BLaER1 treated with 17β-estradiol and CSF1 and Interleukin-3, amounts not matched to agents 10 nM and 100 nM (cell line): ENCODE measurements at regions not wholly inside any gene's neighbourhood (a gene's known extent, or its start where the extent isn't known, plus 50 kb on each side); places are given as distances from the start of the nearest gene placed in this dataset.

ENCODE experiments used
- H3K27ac ChIP-seq, 11 experiments: shearing (Covaris generic); formaldehyde crosslinking; 2 replicates each; pipeline ENCODE4 v1.8.1; 2022
- H3K27me3 ChIP-seq, 11 experiments: shearing (Covaris generic); formaldehyde crosslinking; 2 replicates each; pipeline ENCODE4 v1.8.1; 2022
- H3K36me3 ChIP-seq, 11 experiments: shearing (Covaris generic); formaldehyde crosslinking; 2 replicates each; pipeline ENCODE4 v1.8.1; 2022
- H3K4me1 ChIP-seq, 10 experiments: shearing (Covaris generic); formaldehyde crosslinking; 2 replicates each; pipeline ENCODE4 v1.8.1; 2022
- H3K4me2 ChIP-seq, 11 experiments: shearing (Covaris generic); formaldehyde crosslinking; 2 replicates each; pipeline ENCODE4 v1.8.1; 2022
- H3K4me3 ChIP-seq, 10 experiments: shearing (Covaris generic); formaldehyde crosslinking; 2 replicates each; pipeline ENCODE4 v1.8.1; 2022
- H3K9ac ChIP-seq, 11 experiments: shearing (Covaris generic); formaldehyde crosslinking; 2 replicates each; pipeline ENCODE4 v1.8.1; 2022
- H3K9me3 ChIP-seq, 11 experiments: shearing (Covaris generic); formaldehyde crosslinking; replicated peaks in 1 of 11; 2 replicates each; pipeline ENCODE4 v1.8.1; 2022
- H4K20me1 ChIP-seq, 11 experiments: shearing (Covaris generic); formaldehyde crosslinking; 2 replicates each; pipeline ENCODE4 v1.8.1; 2022
- Cebpa-rat ChIP-seq, 11 experiments: shearing (Covaris generic); IDR thresholded peaks; 2 replicates each; pipeline ENCODE4 v1.8.1; 2022

GRCh38 chr2:74070991-74071390 lies 76.7 kb downstream of the BOLA3 start:
- Histone ChIP-seq H4K20me1 (peaks cover 13 to 100% (median 78%) of the 10 kb centered on the region in 11 experiments; a peak in 18 of 22 replicates), H3K9me3 (peaks cover 3 to 23% (median 12%) of the 10 kb centered on the region in 11 experiments; a peak in 16 of 22 replicates), H3K27me3 (no peaks in the 10 kb centered on the region), H3K36me3 (peaks cover 72 to 98% (median 84%) of the 10 kb centered on the region in 11 experiments), H3K9ac (no peak overlapping the region), H3K4me3 (no peak overlapping the region), H3K4me1 (peaks cover 7 to 36% (median 28%) of the 10 kb centered on the region in 10 experiments; a peak in 17 of 20 replicates), H3K4me2 (peak overlapping the region in 5 of 11 experiments; percentile 1 to 53 (median 36); a peak in 5 of 22 replicates), H3K27ac (peak overlapping the region in 4 of 11 experiments; percentile 3 to 63 (median 36); a peak in 4 of 22 replicates)
- TF ChIP-seq Cebpa-rat (IDR thresholded peaks at IDR 0.05) = no peak

DNA sequence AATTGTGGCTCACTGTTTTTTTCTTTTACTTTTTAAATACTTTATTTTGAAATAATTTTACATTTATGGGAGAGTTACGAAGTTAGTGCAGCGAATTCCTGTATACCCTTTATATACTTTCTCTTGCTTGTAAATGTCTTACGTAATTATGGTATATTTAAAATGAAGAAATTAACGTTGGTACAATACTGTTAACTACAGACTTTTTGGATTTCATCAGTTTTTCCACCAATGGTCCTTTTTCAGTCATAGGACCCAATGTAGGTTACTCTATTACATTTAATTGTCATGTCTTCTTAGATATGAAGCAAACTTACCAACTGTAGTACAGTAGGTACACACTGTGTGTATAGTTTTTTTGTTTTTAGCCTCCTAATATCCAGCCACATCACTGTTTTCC lies 76.3 kb downstream of the BOLA3 start:
- no peak for TF ChIP-seq Cebpa-rat (IDR thresholded peaks at IDR 0.05)
- Histone ChIP-seq H3K9me3 (peaks cover 3 to 23% (median 12%) of the 10 kb centered on the region in 11 experiments; a peak in 16 of 22 replicates), H3K9ac (no peak overlapping the region), H3K27me3 (no peaks in the 10 kb centered on the region), H3K4me3 (no peak overlapping the region), H3K4me2 (peak overlapping the region in 6 of 11 experiments; percentile 1 to 63 (median 46); a peak in 9 of 22 replicates), H3K27ac (peak overlapping the region in 4 of 11 experiments; percentile 32 to 63 (median 48); a peak in 7 of 22 replicates), H4K20me1 (peaks cover 13 to 100% (median 78%) of the 10 kb centered on the region in 11 experiments; a peak in 18 of 22 replicates), H3K4me1 (peaks cover 7 to 36% (median 28%) of the 10 kb centered on the region in 10 experiments; a peak in 17 of 20 replicates), H3K36me3 (peaks cover 76 to 98% (median 87%) of the 10 kb centered on the region in 11 experiments)

DNA sequence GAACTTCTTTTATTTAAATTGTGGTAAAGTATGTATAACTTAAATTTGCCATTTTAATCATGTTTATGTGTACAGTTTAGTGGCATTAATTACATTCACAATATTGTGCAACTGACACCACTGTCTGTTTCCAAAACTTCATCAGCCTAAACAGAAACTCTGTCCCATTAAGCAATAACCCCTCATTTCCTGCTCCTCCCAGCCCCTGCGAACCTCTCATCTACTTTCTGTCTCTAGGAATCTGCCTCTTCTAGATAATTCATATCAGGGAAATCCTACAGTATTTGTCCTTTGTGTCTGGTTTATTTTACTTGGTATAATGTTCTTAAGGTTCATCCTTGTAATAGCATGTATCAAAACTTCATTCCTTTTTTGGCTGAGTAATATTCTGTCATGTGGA lies 75.1 kb downstream of the BOLA3 start:
- Histone ChIP-seq H3K4me3 (no peak overlapping the region), H3K4me2 (peak overlapping the region in 9 of 11 experiments; percentile 0 to 63 (median 40); a peak in 13 of 22 replicates), H4K20me1 (peaks cover 24 to 100% (median 78%) of the 10 kb centered on the region in 11 experiments; a peak in 19 of 22 replicates), H3K27ac (peak overlapping the region in 9 of 11 experiments; percentile 15 to 63 (median 42); a peak in 11 of 22 replicates), H3K27me3 (no peaks in the 10 kb centered on the region), H3K9me3 (peaks cover 3 to 22% (median 12%) of the 10 kb centered on the region in 11 experiments; a peak in 16 of 22 replicates), H3K9ac (no peak overlapping the region; a peak in 1 of 22 replicates), H3K36me3 (peaks cover 79 to 98% (median 90%) of the 10 kb centered on the region in 11 experiments), H3K4me1 (peaks cover 7 to 47% (median 31%) of the 10 kb centered on the region in 10 experiments; a peak in 18 of 20 replicates)
- peak in 7 of 11 experiments; percentile 18 to 76 (median 55); a peak in 8 of 22 replicates for TF ChIP-seq Cebpa-rat (IDR thresholded peaks at IDR 0.05)

DNA sequence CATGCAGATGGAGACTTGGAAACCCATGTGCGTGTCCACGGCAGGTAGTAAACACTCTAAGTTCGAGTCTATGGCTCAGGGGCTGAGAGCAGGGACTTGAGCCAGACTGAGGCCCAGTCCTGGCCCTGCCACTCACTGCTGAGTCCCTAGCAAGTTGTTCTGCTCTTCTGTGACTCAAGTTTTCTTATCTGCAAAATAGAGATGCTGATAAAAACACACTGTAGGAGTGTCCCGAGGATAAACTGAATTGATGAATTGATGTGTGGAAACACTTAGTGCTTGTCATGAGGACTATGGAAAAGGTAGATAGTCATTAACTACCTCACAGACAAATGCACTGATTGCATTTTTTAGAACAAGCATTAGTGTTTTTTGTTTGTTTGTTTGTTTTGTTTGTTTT lies 73.2 kb downstream of the BOLA3 start:
- no peak for TF ChIP-seq Cebpa-rat (IDR thresholded peaks at IDR 0.05)
- Histone ChIP-seq H3K27me3 (no peaks in the 10 kb centered on the region), H3K4me1 (peaks cover 17 to 65% (median 41%) of the 10 kb centered on the region in 10 experiments), H3K36me3 (peaks cover 65 to 98% (median 81%) of the 10 kb centered on the region in 11 experiments), H4K20me1 (peaks cover 36 to 100% (median 85%) of the 10 kb centered on the region in 11 experiments), H3K9ac (no peak overlapping the region), H3K9me3 (peaks cover 2 to 16% (median 5%) of the 10 kb centered on the region in 11 experiments; a peak in 16 of 22 replicates), H3K4me3 (no peak overlapping the region), H3K27ac (peak overlapping the region in 3 of 11 experiments; percentile 2 to 63 (median 11); a peak in 2 of 22 replicates), H3K4me2 (no peak overlapping the region)

DNA sequence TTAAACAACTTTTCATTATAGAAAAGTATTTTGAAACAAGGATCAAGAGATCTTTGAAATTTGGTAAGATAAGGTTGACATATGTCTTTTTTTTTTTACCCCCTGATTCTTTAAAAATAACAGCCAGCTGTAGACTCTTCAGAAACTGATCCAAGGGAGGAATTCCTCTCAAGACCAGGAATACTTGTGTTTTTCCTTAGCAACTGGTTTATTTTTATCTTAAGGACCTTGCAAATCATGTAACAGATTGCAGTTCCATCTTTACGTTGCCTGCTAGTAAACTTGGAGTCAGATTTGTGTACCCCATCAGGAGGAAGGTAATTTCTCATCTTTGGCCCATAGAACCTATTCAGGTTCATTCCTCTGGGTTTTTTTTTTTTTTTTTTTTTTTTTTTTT lies 71.6 kb downstream of the BOLA3 start:
- Histone ChIP-seq H3K27ac (no peak overlapping the region), H3K9me3 (0 out of 22 replicates have a peak, but pooled peaks cover 0 to under 1% (median 0%) of the 10 kb centered on the region in 11 experiments), H3K27me3 (no peaks in the 10 kb centered on the region), H3K36me3 (peaks cover 59 to 95% (median 75%) of the 10 kb centered on the region in 11 experiments), H3K4me2 (no peak overlapping the region), H3K4me1 (peaks cover 24 to 72% (median 51%) of the 10 kb centered on the region in 10 experiments), H3K4me3 (no peak overlapping the region), H4K20me1 (peaks cover 42 to 100% (median 86%) of the 10 kb centered on the region in 11 experiments), H3K9ac (no peak overlapping the region)
- TF ChIP-seq Cebpa-rat (IDR thresholded peaks at IDR 0.05) = no peak

DNA sequence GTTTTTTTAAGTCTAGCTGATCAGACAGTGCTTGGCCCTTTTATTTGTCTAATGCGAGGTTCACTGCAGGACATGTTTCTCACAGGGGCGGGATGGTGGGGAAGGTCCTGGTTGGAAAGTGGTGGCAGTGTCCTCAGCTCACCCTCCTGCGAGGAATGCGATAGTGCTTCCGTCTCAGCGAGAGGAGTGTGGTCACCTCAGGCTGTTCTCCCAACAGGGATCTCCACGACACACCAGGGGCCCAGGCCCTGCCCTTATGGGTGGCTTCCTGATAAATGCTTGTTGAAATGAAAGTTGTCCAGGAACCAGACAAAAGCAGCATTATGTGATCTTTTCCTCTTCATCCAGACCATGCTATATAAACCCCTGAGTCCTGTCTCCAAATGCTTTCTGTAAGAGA lies 70.1 kb downstream of the BOLA3 start:
- TF ChIP-seq Cebpa-rat (IDR thresholded peaks at IDR 0.05) = no peak
- Histone ChIP-seq H3K27ac (peak overlapping the region in 4 of 11 experiments; percentile 3 to 31 (median 13); a peak in 3 of 22 replicates), H3K36me3 (peaks cover 72 to 97% (median 86%) of the 10 kb centered on the region in 11 experiments), H3K9ac (peak overlapping the region in 2 of 11 experiments; percentile 4 to 6; a peak in 2 of 22 replicates), H3K4me1 (peaks cover 27 to 63% (median 41%) of the 10 kb centered on the region in 10 experiments), H3K4me2 (peak overlapping the region in 2 of 11 experiments; percentile 21 to 39; a peak in 4 of 22 replicates), H3K9me3 (no peaks in the 10 kb centered on the region), H4K20me1 (peaks cover 57 to 100% (median 87%) of the 10 kb centered on the region in 11 experiments), H3K27me3 (no peaks in the 10 kb centered on the region), H3K4me3 (no peak overlapping the region)

DNA sequence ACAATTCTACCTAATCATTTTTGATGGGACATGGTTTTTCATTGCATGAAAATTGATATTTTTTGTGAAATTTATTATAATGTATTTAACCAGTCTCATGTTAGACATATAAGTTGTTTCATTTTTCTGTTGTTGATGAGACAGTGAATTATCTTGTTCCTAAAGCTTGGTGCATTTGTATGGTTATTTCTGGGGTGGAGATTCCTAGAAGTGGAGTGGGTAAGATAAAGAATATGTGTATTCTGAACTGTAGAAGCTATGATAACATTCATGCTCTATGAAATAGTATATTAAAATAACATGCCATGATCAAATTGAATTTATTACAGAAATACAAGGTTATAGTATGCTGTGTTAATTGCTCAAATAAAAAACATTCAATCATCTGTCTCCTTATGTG lies 69.2 kb downstream of the BOLA3 start:
- Histone ChIP-seq H3K4me2 (peak overlapping the region in 2 of 11 experiments; percentile 64 to 72; a peak in 3 of 22 replicates), H4K20me1 (peaks cover 65 to 100% (median 87%) of the 10 kb centered on the region in 11 experiments), H3K4me3 (no peak overlapping the region), H3K27me3 (no peaks in the 10 kb centered on the region), H3K9ac (no peak overlapping the region), H3K4me1 (peaks cover 27 to 54% (median 36%) of the 10 kb centered on the region in 10 experiments), H3K27ac (no peak overlapping the region), H3K9me3 (no peaks in the 10 kb centered on the region), H3K36me3 (peaks cover 77 to 97% (median 86%) of the 10 kb centered on the region in 11 experiments)
- TF ChIP-seq Cebpa-rat (IDR thresholded peaks at IDR 0.05) = no peak

GRCh38 chr2:74079522-74080341 lies 68.0 kb downstream of the BOLA3 start:
- H3K4me2 ChIP-seq = peak overlapping the region; percentile 36 to 73 (median 59)
- no peaks in the 10 kb centered on the region for H3K9me3 ChIP-seq
- peak overlapping the region in 10 of 11 experiments; percentile 19 to 69 (median 60); a peak in 20 of 22 replicates for H3K27ac ChIP-seq
- H3K4me1 ChIP-seq = peaks cover 27 to 51% (median 36%) of the 10 kb centered on the region in 10 experiments
- H3K9ac ChIP-seq = peak overlapping the region in 9 of 11 experiments; percentile 5 to 46 (median 31); a peak in 9 of 22 replicates
- no peak for TF ChIP-seq Cebpa-rat (IDR thresholded peaks at IDR 0.05)
- no peaks in the 10 kb centered on the region for H3K27me3 ChIP-seq
- peaks cover 76 to 97% (median 83%) of the 10 kb centered on the region in 11 experiments for H3K36me3 ChIP-seq
- no peak overlapping the region for H3K4me3 ChIP-seq
- H4K20me1 ChIP-seq = peaks cover 62 to 99% (median 88%) of the 10 kb centered on the region in 11 experiments
